Activated naive CD4-positive, alpha-beta T cell treated with anti-CD3 and anti-CD28 coated beads, Interleukin-2, amount 10 ng/mL, durations not matched to agents 7 days and 5 days (primary cell): ENCODE measurements at regions not wholly inside any gene's neighbourhood (a gene's known extent, or its start where the extent isn't known, plus 50 kb on each side); places are given as distances from the start of the nearest gene placed in this dataset.

ENCODE experiments used
- CTCF ChIA-PET: fragments of 350-600 bp; sonication (Branson Sonifier 250); formaldehyde crosslinking; loops from one replicate; lab custom pipeline; 2021; ENCODE audit warnings: antibody characterized with exemption; lab: Charles Lee
- DNase-seq: peaks from one replicate; pipeline ENCODE4 v3.0.0-alpha.2; 2020
- H3K27ac Mint-ChIP-seq: one replicate; pipeline ENCODE4 v1.8.0; 2021; ENCODE audit warnings: mild to moderate bottlenecking, moderate library complexity, mixed read lengths
- H3K27me3 Mint-ChIP-seq: one replicate; pipeline ENCODE4 v1.8.0; 2021; ENCODE audit warnings: mild to moderate bottlenecking, mixed read lengths
- H3K36me3 Mint-ChIP-seq: one replicate; pipeline ENCODE4 v1.8.0; 2021; ENCODE audit warnings: mixed read lengths
- H3K4me1 Mint-ChIP-seq: one replicate; pipeline ENCODE4 v1.8.0; 2021; ENCODE audit warnings: mixed read lengths
- H3K4me3 Mint-ChIP-seq: one replicate; pipeline ENCODE4 v1.8.0; 2021; ENCODE audit warnings: mild to moderate bottlenecking, moderate library complexity, mixed read lengths
- H3K9me3 Mint-ChIP-seq: one replicate; pipeline ENCODE4 v1.8.0; 2021; ENCODE audit warnings: mixed read lengths

DNA sequence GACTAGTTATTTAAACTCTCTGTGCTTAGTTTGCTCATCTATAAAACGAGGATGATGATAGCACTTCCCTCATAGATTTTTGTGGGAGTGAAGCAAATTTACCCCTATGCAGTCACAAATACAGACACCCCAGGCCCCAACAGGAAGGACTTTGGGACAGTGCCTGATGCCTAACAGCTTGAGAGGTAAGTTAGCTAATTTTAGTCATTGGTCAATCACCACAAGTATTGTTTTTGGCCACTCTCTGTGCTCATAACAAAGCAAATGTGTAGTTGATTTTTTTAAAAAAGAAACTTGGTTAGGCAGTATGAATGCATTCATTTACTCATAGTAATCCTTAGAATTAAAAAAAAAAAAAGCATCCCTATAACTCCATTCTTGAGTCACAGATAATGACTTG, 1590.7 kb upstream of the TENM3 start:
- no peaks in the 10 kb centered on the region for H3K4me1 Mint-ChIP-seq
- no peak overlapping the region for H3K27ac Mint-ChIP-seq
- H3K36me3 Mint-ChIP-seq, result no peaks in the 10 kb centered on the region
- CTCF ChIA-PET, result no interaction called here
- H3K27me3 Mint-ChIP-seq, result no peaks in the 10 kb centered on the region
- no peak overlapping the region for H3K4me3 Mint-ChIP-seq
- H3K9me3 Mint-ChIP-seq, result no peaks in the 10 kb centered on the region
- no peak for DNase-seq

DNA sequence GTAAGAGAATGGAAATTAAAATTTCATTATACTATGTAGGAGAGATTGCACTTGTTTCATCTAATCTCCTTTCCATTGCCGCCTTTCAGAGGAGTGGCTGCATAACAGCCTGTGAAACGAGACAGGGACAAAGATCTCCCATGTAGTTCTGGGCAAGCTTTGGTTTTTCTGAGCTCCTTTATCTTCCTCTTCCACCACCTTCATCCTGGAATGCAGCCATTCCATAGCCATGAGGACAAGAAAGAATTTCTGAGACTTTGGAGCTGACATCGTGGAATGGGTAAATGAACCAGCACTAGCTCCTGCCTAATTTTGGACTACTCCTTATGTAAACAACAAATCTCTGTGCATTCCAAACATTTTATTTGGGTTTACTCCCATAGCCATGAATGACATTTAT, 1587.3 kb upstream of the TENM3 start:
- Mint-ChIP-seq H3K4me1 (no peaks in the 10 kb centered on the region), H3K4me3 (no peak overlapping the region), H3K27me3 (no peaks in the 10 kb centered on the region), H3K27ac (no peak overlapping the region), H3K36me3 (no peaks in the 10 kb centered on the region), H3K9me3 (no peaks in the 10 kb centered on the region)
- CTCF ChIA-PET, result interaction anchor here (2.6 kb wide), 1 partner anchor 9 kb away, joined by 16 read pairs; no protein-coding TSS in a partner anchor
- DNase-seq, result no peak

GRCh38 chr4:180657881-180658280, 1585.3 kb upstream of the TENM3 start:
- H3K4me3 Mint-ChIP-seq, result no peak overlapping the region
- no peaks in the 10 kb centered on the region for H3K4me1 Mint-ChIP-seq
- no peak for DNase-seq
- H3K27me3 Mint-ChIP-seq, result no peaks in the 10 kb centered on the region
- no peaks in the 10 kb centered on the region for H3K9me3 Mint-ChIP-seq
- CTCF ChIA-PET, result interaction anchor here (1.4 kb wide), 1 partner anchor 12 kb away, joined by 3 read pairs; no protein-coding TSS in a partner anchor
- H3K36me3 Mint-ChIP-seq, result no peaks in the 10 kb centered on the region
- H3K27ac Mint-ChIP-seq, result no peak overlapping the region

- Mint-ChIP-seq H3K27me3 (no peaks in the 10 kb centered on the region), H3K36me3 (no peaks in the 10 kb centered on the region), H3K4me1 (no peaks in the 10 kb centered on the region), H3K9me3 (no peaks in the 10 kb centered on the region), H3K4me3 (no peak overlapping the region), H3K27ac (no peak overlapping the region)
- DNase-seq, result peak; percentile 63
- CTCF ChIA-PET, result interaction anchor here (0.6 to 3.6 kb wide), 7 partner anchors 9 to 797 kb away, joined by 3 to 16 read pairs (median 3); no protein-coding TSS in a partner anchor
These were observed 1578.3 kb upstream of the TENM3 start for GRCh38 chr4:180664766-180665368.

GRCh38 chr4:180665481-180665880, 1577.7 kb upstream of the TENM3 start:
- Mint-ChIP-seq H3K27me3 (no peaks in the 10 kb centered on the region), H3K9me3 (no peaks in the 10 kb centered on the region), H3K27ac (no peak overlapping the region), H3K4me1 (no peaks in the 10 kb centered on the region), H3K4me3 (no peak overlapping the region), H3K36me3 (no peaks in the 10 kb centered on the region)
- DNase-seq, result no peak
- CTCF ChIA-PET, result interaction anchor here (0.6 to 3.6 kb wide), 6 partner anchors 9 to 798 kb away, joined by 3 to 16 read pairs (median 6); no protein-coding TSS in a partner anchor

GRCh38 chr4:180665994-180666824, 1577.0 kb upstream of the TENM3 start:
- CTCF ChIA-PET, result interaction anchor here (1.4 to 3.6 kb wide), 3 partner anchors 11 to 799 kb away, joined by 6 to 16 read pairs (median 6); no protein-coding TSS in a partner anchor

GRCh38 chr4:180668732-180669131, 1574.5 kb upstream of the TENM3 start:
- CTCF ChIA-PET, result no interaction called here
- no peaks in the 10 kb centered on the region for H3K4me1 Mint-ChIP-seq
- no peak overlapping the region for H3K27ac Mint-ChIP-seq
- no peaks in the 10 kb centered on the region for H3K27me3 Mint-ChIP-seq
- H3K9me3 Mint-ChIP-seq, result no peaks in the 10 kb centered on the region
- no peak overlapping the region for H3K4me3 Mint-ChIP-seq
- no peak for DNase-seq
- H3K36me3 Mint-ChIP-seq, result no peaks in the 10 kb centered on the region

More at GRCh38 chr4:180665994-180666824, 1577.0 kb upstream of the TENM3 start:
- Mint-ChIP-seq H3K27ac (no peak overlapping the region), H3K27me3 (no peaks in the 10 kb centered on the region), H3K36me3 (no peaks in the 10 kb centered on the region), H3K4me3 (no peak overlapping the region), H3K4me1 (no peaks in the 10 kb centered on the region), H3K9me3 (no peaks in the 10 kb centered on the region)
- DNase-seq, result peak; percentile 20

- no peak overlapping the region for H3K27ac Mint-ChIP-seq
- no peaks in the 10 kb centered on the region for H3K36me3 Mint-ChIP-seq
- CTCF ChIA-PET, result interaction anchor here (0.7 kb wide), 1 partner anchor 12 kb away, joined by 3 read pairs; no protein-coding TSS in a partner anchor
These were observed 1573.5 kb upstream of the TENM3 start for GRCh38 chr4:180669680-180670079.

GRCh38 chr4:180674619-180675358, 1568.4 kb upstream of the TENM3 start:
- no peak overlapping the region for H3K27ac Mint-ChIP-seq
- CTCF ChIA-PET, result interaction anchor here (0.6 to 1.8 kb wide), 2 partner anchors 10 to 1476 kb away, joined by 3 to 6 read pairs; no protein-coding TSS in a partner anchor
- H3K4me1 Mint-ChIP-seq, result no peaks in the 10 kb centered on the region
- H3K4me3 Mint-ChIP-seq, result no peak overlapping the region
- no peaks in the 10 kb centered on the region for H3K36me3 Mint-ChIP-seq
- no peak for DNase-seq
- no peaks in the 10 kb centered on the region for H3K9me3 Mint-ChIP-seq
- no peaks in the 10 kb centered on the region for H3K27me3 Mint-ChIP-seq

More at GRCh38 chr4:180669680-180670079, 1573.5 kb upstream of the TENM3 start:
- no peak for DNase-seq
- Mint-ChIP-seq H3K27me3 (no peaks in the 10 kb centered on the region), H3K9me3 (no peaks in the 10 kb centered on the region), H3K4me3 (no peak overlapping the region), H3K4me1 (no peaks in the 10 kb centered on the region)

- Mint-ChIP-seq H3K27ac (no peak overlapping the region), H3K27me3 (no peaks in the 10 kb centered on the region), H3K9me3 (no peaks in the 10 kb centered on the region), H3K36me3 (no peaks in the 10 kb centered on the region), H3K4me1 (no peaks in the 10 kb centered on the region), H3K4me3 (no peak overlapping the region)
- no peak for DNase-seq
- CTCF ChIA-PET, result no interaction called here
These were observed 1567.9 kb upstream of the TENM3 start for GRCh38 chr4:180675359-180675650.

DNA sequence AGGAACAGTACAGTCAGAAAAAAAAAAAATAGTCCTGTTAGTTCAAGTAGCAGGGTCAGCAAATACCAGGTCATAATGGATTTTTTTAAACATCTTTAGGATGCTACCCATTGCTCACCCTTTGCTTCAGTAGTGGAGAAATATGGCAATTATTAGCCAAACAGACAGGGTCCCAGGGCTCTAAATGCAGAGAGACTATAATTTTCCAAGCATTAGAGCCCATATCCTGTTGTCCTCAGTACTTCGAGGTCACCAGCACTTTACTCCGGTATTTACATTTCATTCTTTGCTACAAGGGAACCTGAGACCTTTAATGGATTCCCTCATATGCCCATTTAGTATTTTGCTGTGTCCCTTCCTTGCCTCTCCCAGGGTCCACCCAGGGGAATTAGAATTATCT, 1562.9 kb upstream of the TENM3 start:
- no peaks in the 10 kb centered on the region for H3K9me3 Mint-ChIP-seq
- DNase-seq, result no peak
- no peaks in the 10 kb centered on the region for H3K36me3 Mint-ChIP-seq
- H3K4me3 Mint-ChIP-seq, result no peak overlapping the region
- no peak overlapping the region for H3K27ac Mint-ChIP-seq
- no peaks in the 10 kb centered on the region for H3K4me1 Mint-ChIP-seq
- CTCF ChIA-PET, result no interaction called here
- H3K27me3 Mint-ChIP-seq, result no peaks in the 10 kb centered on the region

DNA sequence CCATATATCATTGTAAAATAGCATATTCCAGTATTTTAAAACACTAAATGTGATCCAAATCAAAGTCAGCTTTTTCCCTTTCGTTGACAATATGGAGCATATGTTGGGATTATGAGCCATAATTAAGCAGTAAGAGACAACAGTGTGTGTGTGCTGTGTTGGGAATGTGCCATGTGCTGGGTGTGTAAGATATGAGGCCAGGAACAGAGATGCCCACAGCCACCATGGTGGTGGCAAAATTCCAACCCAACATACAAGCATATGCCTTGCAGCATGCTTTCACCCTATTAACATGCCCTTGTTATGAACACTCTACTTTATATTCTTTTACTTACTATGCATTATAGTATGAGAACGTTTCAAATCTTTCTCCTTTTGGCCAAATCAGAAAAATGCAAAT, 1560.4 kb upstream of the TENM3 start:
- CTCF ChIA-PET, result no interaction called here
- H3K27ac Mint-ChIP-seq, result no peak overlapping the region
- no peaks in the 10 kb centered on the region for H3K9me3 Mint-ChIP-seq
- H3K27me3 Mint-ChIP-seq, result no peaks in the 10 kb centered on the region
- DNase-seq, result no peak
- H3K4me1 Mint-ChIP-seq, result no peaks in the 10 kb centered on the region
- no peaks in the 10 kb centered on the region for H3K36me3 Mint-ChIP-seq
- no peak overlapping the region for H3K4me3 Mint-ChIP-seq

DNA sequence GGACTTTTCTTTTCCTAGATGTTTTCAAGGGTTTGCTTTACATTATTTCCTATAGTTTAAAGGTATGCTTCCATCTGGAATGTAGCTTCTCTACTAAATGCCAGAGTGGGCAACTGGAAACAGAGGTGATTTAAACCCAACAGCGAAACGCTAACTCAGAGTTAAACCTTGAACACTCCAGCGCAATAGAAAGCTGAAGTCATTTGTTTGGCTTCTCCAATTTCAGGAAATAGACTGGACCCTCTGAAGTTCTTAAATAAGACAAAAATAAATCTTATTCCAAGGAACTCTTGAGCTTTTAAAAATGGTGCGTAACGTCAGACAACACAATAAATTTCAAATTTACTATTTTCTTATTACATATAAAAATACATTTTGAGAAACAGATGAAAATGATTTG, 1560.0 kb upstream of the TENM3 start:
- Mint-ChIP-seq H3K27ac (no peak overlapping the region), H3K27me3 (no peaks in the 10 kb centered on the region), H3K9me3 (no peaks in the 10 kb centered on the region), H3K4me3 (no peak overlapping the region), H3K36me3 (no peaks in the 10 kb centered on the region), H3K4me1 (no peaks in the 10 kb centered on the region)
- CTCF ChIA-PET, result no interaction called here
- no peak for DNase-seq

GRCh38 chr4:180688480-180688879, 1554.7 kb upstream of the TENM3 start:
- H3K36me3 Mint-ChIP-seq, result no peaks in the 10 kb centered on the region
- no peaks in the 10 kb centered on the region for H3K9me3 Mint-ChIP-seq
- H3K27me3 Mint-ChIP-seq, result no peaks in the 10 kb centered on the region
- H3K27ac Mint-ChIP-seq, result no peak overlapping the region
- H3K4me1 Mint-ChIP-seq, result no peaks in the 10 kb centered on the region
- CTCF ChIA-PET, result no interaction called here
- no peak overlapping the region for H3K4me3 Mint-ChIP-seq
- no peak for DNase-seq
